AG04450 (cell line): ENCODE measurements at regions not wholly inside any gene's neighbourhood (a gene's known extent, or its start where the extent isn't known, plus 50 kb on each side); places are given as distances from the start of the nearest gene placed in this dataset.

Experiments used
- CTCF ChIA-PET: fragments of 300-600, 350-600 bp; formaldehyde crosslinking; extraction: SDS; loops from one replicate; lab custom pipeline; 2022; ENCODE audit warnings: antibody characterized with exemption, inconsistent platforms; lab: Charles Lee
- POLR2A ChIA-PET: fragments of 350-600 bp; formaldehyde crosslinking; extraction: SDS; loops from one replicate; lab custom pipeline; 2021; ENCODE audit warnings: antibody characterized with exemption, inconsistent platforms; lab: Yijun Ruan, JAX
- DNase-seq: peaks from one replicate; pipeline ENCODE4 v3.0.0-alpha.2; 2011; ENCODE audit warnings: low read depth, low spot score
- H3K27ac ChIP-seq: one replicate; pipeline ENCODE4 v1.5.1; 2012; ENCODE audit warnings: low read depth, low read length, control low read depth
- H3K27me3 ChIP-seq: one replicate; pipeline ENCODE4 v1.6.0; 2012; ENCODE audit warnings: low read length; ENCODE audit not compliant: control insufficient read depth, insufficient read depth
- H3K4me3 ChIP-seq: 2 replicates; pipeline ENCODE4 v1.5.1; 2011; ENCODE audit warnings: mild to moderate bottlenecking, low read depth, low read length, control low read depth
- H3K9me3 ChIP-seq: 2 replicates; pipeline ENCODE4 v1.5.1; 2012; ENCODE audit warnings: low read length; ENCODE audit not compliant: control insufficient read depth, insufficient read depth
- TF ChIP-seq, protein P1 (sequence below): IDR thresholded peaks from 2 replicates; pipeline ENCODE4 v1.5.1; 2011; ENCODE audit warnings: low read depth, low read length, control low read depth, inconsistent platforms

DNA sequence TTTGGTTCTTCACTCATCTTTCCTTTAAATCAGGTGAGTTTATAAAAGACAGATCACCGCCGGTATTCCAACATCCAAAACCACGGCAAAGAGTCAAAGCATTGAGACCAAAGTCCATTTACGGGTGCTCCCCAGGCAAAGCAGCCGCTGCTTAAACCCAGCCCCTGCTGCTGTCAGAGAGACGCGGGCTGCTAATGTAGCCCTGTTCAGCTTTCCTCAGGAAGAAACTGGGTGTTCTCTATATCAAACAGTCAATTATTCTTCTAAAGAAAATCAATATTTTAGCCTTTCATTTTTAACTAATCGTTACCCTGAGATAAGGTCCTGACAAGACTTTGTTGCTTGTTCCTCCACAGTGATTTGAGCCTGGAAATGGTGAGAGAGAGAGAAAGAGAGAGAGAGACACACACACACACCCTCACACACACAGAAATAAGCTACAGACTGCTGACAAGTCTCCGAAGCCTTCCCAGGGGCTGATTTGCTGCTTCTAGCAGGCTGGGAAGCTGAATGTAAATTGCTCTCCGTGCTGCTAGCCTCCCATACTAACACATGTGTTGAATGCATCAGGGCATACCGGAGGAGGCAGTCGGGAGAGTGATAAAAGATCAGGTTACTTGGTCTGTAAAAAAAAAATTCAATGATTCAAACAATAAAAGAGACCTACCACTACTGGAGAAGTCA is 183.0 kb upstream of the ANK3 start:
- DNase-seq: peak; percentile 47
- Histone ChIP-seq H3K27me3 (no peaks in the 10 kb centered on the region), H3K9me3 (no peaks in the 10 kb centered on the region), H3K4me3 (peak overlapping the region; percentile 53), H3K27ac (no peak overlapping the region)
- POLR2A ChIA-PET: no interaction called here
- CTCF ChIA-PET: interaction anchor here (1.0 kb wide), 2 partner anchors 77 to 131 kb away, joined by 3 read pairs; no protein-coding TSS in a partner anchor
- TF ChIP-seq, protein P1, sequence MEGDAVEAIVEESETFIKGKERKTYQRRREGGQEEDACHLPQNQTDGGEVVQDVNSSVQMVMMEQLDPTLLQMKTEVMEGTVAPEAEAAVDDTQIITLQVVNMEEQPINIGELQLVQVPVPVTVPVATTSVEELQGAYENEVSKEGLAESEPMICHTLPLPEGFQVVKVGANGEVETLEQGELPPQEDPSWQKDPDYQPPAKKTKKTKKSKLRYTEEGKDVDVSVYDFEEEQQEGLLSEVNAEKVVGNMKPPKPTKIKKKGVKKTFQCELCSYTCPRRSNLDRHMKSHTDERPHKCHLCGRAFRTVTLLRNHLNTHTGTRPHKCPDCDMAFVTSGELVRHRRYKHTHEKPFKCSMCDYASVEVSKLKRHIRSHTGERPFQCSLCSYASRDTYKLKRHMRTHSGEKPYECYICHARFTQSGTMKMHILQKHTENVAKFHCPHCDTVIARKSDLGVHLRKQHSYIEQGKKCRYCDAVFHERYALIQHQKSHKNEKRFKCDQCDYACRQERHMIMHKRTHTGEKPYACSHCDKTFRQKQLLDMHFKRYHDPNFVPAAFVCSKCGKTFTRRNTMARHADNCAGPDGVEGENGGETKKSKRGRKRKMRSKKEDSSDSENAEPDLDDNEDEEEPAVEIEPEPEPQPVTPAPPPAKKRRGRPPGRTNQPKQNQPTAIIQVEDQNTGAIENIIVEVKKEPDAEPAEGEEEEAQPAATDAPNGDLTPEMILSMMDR: no peak

GRCh38 chr10:60570896-60571295 is 181.2 kb upstream of the ANK3 start:
- CTCF ChIA-PET: no interaction called here
- Histone ChIP-seq H3K4me3 (no peak overlapping the region; the same call in 1 of the 2 replicates), H3K27ac (no peak overlapping the region), H3K27me3 (no peaks in the 10 kb centered on the region), H3K9me3 (no peaks in the 10 kb centered on the region)
- POLR2A ChIA-PET: no interaction called here
- DNase-seq: no peak
- TF ChIP-seq, protein P1: no peak

DNA sequence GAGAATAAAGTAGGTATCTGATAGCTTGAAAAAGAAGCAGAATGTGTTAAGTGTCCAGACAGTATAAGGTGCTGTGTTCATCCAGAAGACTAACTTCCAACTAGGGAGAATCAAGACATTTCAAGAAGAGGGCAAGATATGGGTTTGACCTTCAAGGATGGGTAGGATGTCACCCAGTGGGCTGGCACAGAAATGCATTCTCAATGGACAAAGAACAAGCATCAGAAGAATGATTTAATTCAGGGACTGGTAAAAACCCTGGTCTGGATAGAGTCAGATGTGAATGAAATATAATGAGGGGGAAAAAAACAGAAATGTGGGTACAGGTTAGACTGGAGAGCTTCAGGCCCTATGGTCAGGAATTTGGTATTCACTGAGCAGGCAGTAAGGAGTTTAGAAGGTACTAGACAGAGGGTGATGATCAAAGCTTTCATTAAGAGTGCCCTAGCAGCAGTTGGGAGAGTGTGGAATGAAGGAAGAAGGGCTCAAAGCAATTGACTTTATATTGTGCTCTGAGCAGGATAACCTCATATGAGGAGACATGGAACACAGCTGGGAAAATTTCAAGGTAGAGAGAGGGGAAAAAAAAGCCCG is 180.7 kb upstream of the ANK3 start:
- Histone ChIP-seq H3K27ac (no peak overlapping the region), H3K9me3 (no peaks in the 10 kb centered on the region; the same call in 1 of the 2 replicates), H3K4me3 (no peak overlapping the region), H3K27me3 (no peaks in the 10 kb centered on the region)
- no peak for DNase-seq
- TF ChIP-seq, protein P1: no peak
- CTCF ChIA-PET: no interaction called here
- POLR2A ChIA-PET: no interaction called here

- DNase-seq: no peak
- ChIA-PET POLR2A (no interaction called here), CTCF (no interaction called here)
- TF ChIP-seq, protein P1: no peak
- Histone ChIP-seq H3K27ac (no peak overlapping the region), H3K4me3 (no peak overlapping the region), H3K27me3 (no peaks in the 10 kb centered on the region), H3K9me3 (peaks cover 3% of the 10 kb centered on the region; the same call in 1 of the 2 replicates)
Measured at GRCh38 chr10:60569681-60570080, 180.0 kb upstream of the ANK3 start.

GRCh38 chr10:60566096-60566495 is 176.4 kb upstream of the ANK3 start:
- no peaks in the 10 kb centered on the region for H3K27me3 ChIP-seq
- CTCF ChIA-PET: no interaction called here
- TF ChIP-seq, protein P1: no peak
- POLR2A ChIA-PET: no interaction called here
- H3K4me3 ChIP-seq: no peak overlapping the region
- H3K9me3 ChIP-seq: peaks cover 3% of the 10 kb centered on the region; the same call in 1 of the 2 replicates
- H3K27ac ChIP-seq: no peak overlapping the region
- DNase-seq: no peak
